ENCODE measurements at regions not wholly inside any gene's neighbourhood (a gene's known extent, or its start where the extent isn't known, plus 50 kb on each side); places are given as distances from the start of the nearest gene placed in this dataset.

- H3K79me2 ChIP-seq (ENCODE audit: insufficient read depth) = no peaks in the 10 kb centered on the region
- no peak overlapping the region for H3K27ac ChIP-seq
- H3K9ac ChIP-seq = no peak overlapping the region
- in situ Hi-C loops (cut with MboI) = no loop called here
- H3K36me3 ChIP-seq (ENCODE audit: low read depth) = no peaks in the 10 kb centered on the region
- H3K4me3 ChIP-seq = no peak overlapping the region
- H3K9me2 ChIP-seq (ENCODE audit: insufficient read depth) = no peaks in the 10 kb centered on the region
- no peak overlapping the region for H3K4me2 ChIP-seq (ENCODE audit: unreplicated experiment)
- TF ChIP-seq EZH2phosphoT487 (IDR thresholded peaks at IDR 0.05; ENCODE audit: insufficient read depth, low read depth) = no peak
- TF ChIP-seq EZH2 (IDR thresholded peaks at IDR 0.05; ENCODE audit: insufficient read depth, poor library complexity, severe bottlenecking) = no peak
- no peaks in the 10 kb centered on the region for H3K27me3 ChIP-seq (replicated peaks; ENCODE audit: insufficient read depth)
- no peaks in the 10 kb centered on the region for H3F3A ChIP-seq (ENCODE audit: insufficient read depth)
- H3K9me3 ChIP-seq (ENCODE audit: low read depth) = no peaks in the 10 kb centered on the region
- WGBS, 2 experiments (ENCODE audit: low coverage in 1 of 2, low lambda C conversion rate in 2 of 2, missing lambda C conversion rate in 2 of 2) = 56 to 59% methylated on average over 14 of the region's 14 CpGs
- no peaks in the 10 kb centered on the region for H4K20me1 ChIP-seq (ENCODE audit: insufficient read depth)
- H3K4me1 ChIP-seq (ENCODE audit: insufficient read depth) = no peaks in the 10 kb centered on the region
- peak; percentile 34 for DNase-seq
- H2AFZ ChIP-seq = peak overlapping the region; percentile 49
Measured at GRCh38 chr17:83182620-83183101, 103.3 kb downstream of the METRNL start.

- H3F3A ChIP-seq (ENCODE audit: insufficient read depth) = peaks cover 5% of the 10 kb centered on the region; the same call in 1 of the 2 replicates
- no peaks in the 10 kb centered on the region for H3K4me1 ChIP-seq (ENCODE audit: insufficient read depth)
- H3K9me2 ChIP-seq (ENCODE audit: insufficient read depth) = no peaks in the 10 kb centered on the region
- H4K20me1 ChIP-seq (ENCODE audit: insufficient read depth) = no peaks in the 10 kb centered on the region
- no peak overlapping the region for H3K4me3 ChIP-seq
- no peak overlapping the region for H3K27ac ChIP-seq
- H3K79me2 ChIP-seq (ENCODE audit: insufficient read depth) = no peaks in the 10 kb centered on the region
- no peaks in the 10 kb centered on the region for H3K36me3 ChIP-seq (ENCODE audit: low read depth)
- no peaks in the 10 kb centered on the region for H3K9me3 ChIP-seq (ENCODE audit: low read depth)
- H2AFZ ChIP-seq = peak overlapping the region; percentile 49
- TF ChIP-seq EZH2 (IDR thresholded peaks at IDR 0.05; ENCODE audit: insufficient read depth, poor library complexity, severe bottlenecking) (no peak), EZH2phosphoT487 (IDR thresholded peaks at IDR 0.05; ENCODE audit: insufficient read depth, low read depth) (no peak)
- WGBS, 2 experiments (ENCODE audit: low coverage in 1 of 2, low lambda C conversion rate in 2 of 2, missing lambda C conversion rate in 2 of 2) = 43 to 45% methylated on average over 28 of the region's 28 CpGs
- DNase-seq = no peak
- no peak overlapping the region for H3K4me2 ChIP-seq (ENCODE audit: unreplicated experiment)
- no peak overlapping the region for H3K9ac ChIP-seq
- H3K27me3 ChIP-seq (replicated peaks; ENCODE audit: insufficient read depth) = no peaks in the 10 kb centered on the region
- in situ Hi-C loops (cut with MboI) = no loop called here
Measured at GRCh38 chr17:83183145-83183948, 103.9 kb downstream of the METRNL start.

- Histone ChIP-seq H3K4me2 (ENCODE audit: unreplicated experiment) (no peak overlapping the region), H3K36me3 (ENCODE audit: low read depth) (no peaks in the 10 kb centered on the region), H3K79me2 (ENCODE audit: insufficient read depth) (no peaks in the 10 kb centered on the region)
Measured at GRCh38 chr17:83183951-83184506, 104.6 kb downstream of the METRNL start.

GRCh38 chr17:83185023-83186002, 105.9 kb downstream of the METRNL start:
- Histone ChIP-seq H3K4me3 (no peak overlapping the region), H4K20me1 (ENCODE audit: insufficient read depth) (no peaks in the 10 kb centered on the region), H3K9me2 (ENCODE audit: insufficient read depth) (no peaks in the 10 kb centered on the region), H3K27me3 (replicated peaks; ENCODE audit: insufficient read depth) (no peaks in the 10 kb centered on the region), H3K4me1 (ENCODE audit: insufficient read depth) (peaks cover 13% of the 10 kb centered on the region), H3K27ac (no peak overlapping the region), H3K9me3 (ENCODE audit: low read depth) (no peaks in the 10 kb centered on the region), H3K4me2 (ENCODE audit: unreplicated experiment) (no peak overlapping the region), H3K36me3 (ENCODE audit: low read depth) (no peaks in the 10 kb centered on the region), H3F3A (ENCODE audit: insufficient read depth) (peaks cover 23% of the 10 kb centered on the region), H3K9ac (no peak overlapping the region), H2AFZ (no peak overlapping the region), H3K79me2 (ENCODE audit: insufficient read depth) (no peaks in the 10 kb centered on the region)
- no peak for DNase-seq
- WGBS, 2 experiments (ENCODE audit: low coverage in 1 of 2, low lambda C conversion rate in 2 of 2, missing lambda C conversion rate in 2 of 2) = 88 to 91% methylated on average over 9 of the region's 9 CpGs
- no peak for TF ChIP-seq EZH2 (IDR thresholded peaks at IDR 0.05; ENCODE audit: insufficient read depth, poor library complexity, severe bottlenecking)
- TF ChIP-seq EZH2phosphoT487 (IDR thresholded peaks at IDR 0.05; ENCODE audit: insufficient read depth, low read depth) = no peak
- in situ Hi-C loops (cut with MboI) = no loop called here

More at GRCh38 chr17:83183951-83184506, 104.6 kb downstream of the METRNL start:
- no peaks in the 10 kb centered on the region for H3K27me3 ChIP-seq (replicated peaks; ENCODE audit: insufficient read depth)
- no peaks in the 10 kb centered on the region for H3K9me3 ChIP-seq (ENCODE audit: low read depth)
- in situ Hi-C loops (cut with MboI) = no loop called here
- H3K9ac ChIP-seq = no peak overlapping the region
- no peak for DNase-seq
- H2AFZ ChIP-seq = 0 out of 2 replicates have a peak overlapping the region, but pooled peaks have one; percentile 49
- H3K9me2 ChIP-seq (ENCODE audit: insufficient read depth) = no peaks in the 10 kb centered on the region
- 78 to 79% methylated on average over 15 of the region's 15 CpGs for WGBS, 2 experiments (ENCODE audit: low coverage in 1 of 2, low lambda C conversion rate in 2 of 2, missing lambda C conversion rate in 2 of 2)
- no peak for TF ChIP-seq EZH2phosphoT487 (IDR thresholded peaks at IDR 0.05; ENCODE audit: insufficient read depth, low read depth)
- no peak for TF ChIP-seq EZH2 (IDR thresholded peaks at IDR 0.05; ENCODE audit: insufficient read depth, poor library complexity, severe bottlenecking)
- H3K4me1 ChIP-seq (ENCODE audit: insufficient read depth) = peaks cover under 1% of the 10 kb centered on the region; the same call in 1 of the 2 replicates
- no peaks in the 10 kb centered on the region for H4K20me1 ChIP-seq (ENCODE audit: insufficient read depth)
- no peak overlapping the region for H3K27ac ChIP-seq
- peaks cover 10% of the 10 kb centered on the region for H3F3A ChIP-seq (ENCODE audit: insufficient read depth)
- H3K4me3 ChIP-seq = no peak overlapping the region

Data from GM23248 (cell line).